Fibroblast of skin of right quadriceps (primary cell): ENCODE measurements at regions not wholly inside any gene's neighbourhood (a gene's known extent, or its start where the extent isn't known, plus 50 kb on each side); places are given as distances from the start of the nearest gene placed in this dataset.
"Not testable (repeated sequence)": the region's sequence is repeated elsewhere in the genome, so short reads cannot be mapped to it uniquely, and the experiment has no call there.

Experiments used
- DNase-seq: peaks from one replicate; pipeline ENCODE4 v3.0.0-alpha.2; 2013

DNA sequence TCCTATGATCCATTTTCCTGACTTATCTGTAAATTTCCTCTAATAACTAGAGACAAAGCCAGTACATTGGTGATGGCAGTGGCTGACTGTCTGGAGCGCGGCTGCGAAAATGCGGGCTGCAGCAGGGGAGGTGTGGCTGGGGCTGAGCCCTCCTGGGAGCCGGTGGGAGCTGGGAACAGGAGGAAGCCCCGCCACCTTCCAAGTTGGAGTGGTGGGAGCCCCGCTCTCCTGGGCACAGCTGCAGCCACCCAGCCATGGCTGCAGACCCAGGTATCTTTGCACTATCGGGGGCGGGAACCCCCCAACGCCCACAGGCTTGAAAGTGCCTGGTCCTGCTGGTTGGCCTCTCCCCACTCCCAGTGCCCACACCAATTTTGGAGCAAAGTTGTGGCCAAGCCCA lies 633.0 kb upstream of the TMEFF2 start:
- DNase-seq: no peak

DNA sequence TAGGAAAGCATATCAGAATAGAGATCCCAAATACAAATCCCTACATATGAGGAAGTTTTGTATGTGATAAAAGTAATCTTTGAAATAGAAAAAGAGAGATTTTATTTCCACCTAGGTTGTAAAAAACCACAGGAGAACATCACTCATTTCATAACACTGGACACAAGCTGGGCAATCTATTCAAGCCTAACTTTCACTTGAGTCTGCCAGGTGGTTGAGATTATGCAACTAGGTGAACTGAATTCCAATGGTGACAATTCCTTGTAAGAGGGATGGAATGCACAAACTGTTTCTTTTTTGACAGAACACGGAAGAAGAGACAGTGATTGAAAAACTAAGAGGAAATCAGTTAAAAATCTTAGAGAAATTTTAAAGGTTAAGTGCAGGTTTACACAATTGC lies 619.6 kb upstream of the TMEFF2 start:
- DNase-seq: no peak

DNA sequence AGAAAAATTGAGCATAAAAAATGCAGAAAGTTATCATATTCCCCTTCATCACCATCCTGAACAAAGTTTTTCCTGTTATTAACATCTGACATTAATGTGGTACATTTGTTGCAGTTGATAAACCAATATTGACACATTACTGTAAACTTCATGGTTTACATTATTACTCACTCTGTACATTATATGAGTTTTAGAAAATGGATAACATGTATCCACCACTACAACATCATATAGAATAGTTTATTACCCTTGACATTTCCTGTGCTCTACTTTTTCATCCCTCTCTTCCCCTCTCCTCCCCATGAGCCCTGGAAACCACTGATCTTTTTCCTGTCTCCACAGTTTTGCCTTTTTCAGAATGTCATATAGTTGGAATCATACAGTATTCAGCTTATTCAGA lies 618.6 kb upstream of the TMEFF2 start:
- DNase-seq: no peak

DNA sequence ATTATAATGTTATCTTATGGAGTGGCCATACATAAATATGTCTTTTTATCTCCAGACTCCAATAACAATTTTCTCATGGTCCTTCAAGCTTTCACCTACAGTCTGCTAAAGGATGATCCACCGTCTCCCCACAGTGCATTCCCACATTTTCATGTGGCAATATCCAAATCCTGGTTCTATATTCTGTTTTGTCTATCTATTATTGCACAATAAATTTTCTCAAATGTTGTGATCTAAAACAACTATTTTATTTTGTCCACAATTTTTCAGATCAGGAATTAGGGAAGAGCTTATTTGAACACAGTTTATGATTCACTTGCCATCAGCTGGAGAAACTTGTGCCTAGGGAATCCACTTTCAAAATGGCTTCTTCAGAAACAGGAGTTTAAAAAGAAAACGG lies 614.4 kb upstream of the TMEFF2 start:
- DNase-seq: no peak

DNA sequence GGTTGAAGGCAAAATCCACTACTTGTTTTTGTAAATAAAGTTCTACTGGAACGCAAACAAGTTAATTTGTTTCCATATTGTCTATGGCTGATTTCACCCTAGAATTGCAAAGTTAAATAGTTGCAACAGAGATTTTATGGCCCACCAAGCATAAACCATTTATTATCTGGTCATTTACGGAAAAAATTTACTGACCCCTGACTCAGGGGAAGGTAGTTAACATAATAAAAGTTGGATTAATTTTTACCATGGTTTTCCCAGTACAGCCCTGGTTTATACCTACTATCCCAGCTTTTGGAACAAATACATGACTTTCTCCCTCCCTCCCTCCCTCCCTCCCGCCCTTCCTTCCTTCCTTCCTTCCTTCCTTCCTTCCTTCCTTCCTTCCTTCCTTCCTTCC lies 588.9 kb upstream of the TMEFF2 start:
- DNase-seq: no peak

DNA sequence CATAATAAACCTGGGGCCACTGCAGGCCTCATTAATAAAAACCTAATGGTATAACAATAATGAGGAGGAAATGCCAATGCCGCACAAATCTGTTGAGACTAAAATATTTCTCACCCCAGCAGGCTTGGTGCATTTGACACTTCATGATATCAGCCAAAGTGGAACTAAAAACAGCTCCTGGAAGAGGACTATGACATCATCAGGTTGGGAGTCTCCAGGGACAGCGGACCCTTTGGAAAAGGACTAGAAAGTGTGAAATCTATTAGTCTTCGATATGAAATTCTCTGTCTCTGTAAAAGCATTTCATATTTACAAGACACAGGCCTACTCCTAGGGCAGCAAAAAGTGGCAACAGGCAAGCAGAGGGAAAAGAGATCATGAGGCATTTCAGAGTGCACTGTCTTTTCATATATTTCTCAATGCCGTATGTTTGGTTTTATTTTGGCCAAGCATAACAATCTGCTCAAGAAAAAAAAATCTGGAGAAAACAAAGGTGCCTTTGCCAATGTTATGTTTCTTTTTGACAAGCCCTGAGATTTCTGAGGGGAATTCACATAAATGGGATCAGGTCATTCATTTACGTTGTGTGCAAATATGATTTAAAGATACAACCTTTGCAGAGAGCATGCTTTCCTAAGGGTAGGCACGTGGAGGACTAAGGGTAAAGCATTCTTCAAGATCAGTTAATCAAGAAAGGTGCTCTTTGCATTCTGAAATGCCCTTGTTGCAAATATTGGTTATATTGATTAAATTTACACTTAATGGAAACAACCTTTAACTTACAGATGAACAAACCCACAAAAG lies 580.9 kb upstream of the TMEFF2 start:
- no peak for DNase-seq

DNA sequence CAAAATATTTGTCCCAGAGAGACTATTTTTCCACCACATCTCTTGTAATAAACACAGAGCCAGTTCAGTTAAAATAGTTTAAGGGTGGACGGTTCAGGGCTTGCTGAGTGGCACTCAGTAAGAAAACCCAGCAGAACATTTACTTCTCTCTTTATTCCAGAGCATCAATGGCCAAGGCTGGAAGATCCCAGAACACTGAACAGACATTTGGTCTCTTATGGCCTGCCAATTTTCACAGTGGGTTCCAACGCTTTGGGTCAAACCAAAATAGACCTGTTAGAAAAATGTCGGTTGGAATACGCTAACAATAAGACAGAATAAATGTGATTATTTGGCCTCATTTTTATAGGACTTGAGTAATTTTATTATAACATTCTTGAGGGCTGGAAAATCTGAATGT lies 580.3 kb upstream of the TMEFF2 start:
- no peak for DNase-seq

DNA sequence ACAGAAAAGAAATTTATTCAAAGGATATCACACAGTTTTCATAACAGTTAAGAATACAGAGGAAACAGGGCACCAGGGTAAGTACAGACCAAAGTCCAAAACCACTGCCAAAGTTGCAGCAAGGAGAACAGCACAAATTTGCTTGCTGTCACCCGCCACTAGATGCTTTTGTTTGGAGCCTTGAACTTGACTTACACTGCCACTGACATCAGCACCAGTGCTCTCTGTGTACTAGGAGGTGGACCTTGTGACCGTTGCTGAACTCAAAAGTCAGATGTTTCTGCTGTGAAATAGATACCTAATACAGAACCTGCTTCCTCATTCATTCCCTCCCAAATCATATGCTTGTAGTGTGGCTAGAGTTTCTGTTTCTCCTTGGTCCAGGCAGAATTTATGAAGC lies 578.3 kb upstream of the TMEFF2 start:
- DNase-seq: no peak

DNA sequence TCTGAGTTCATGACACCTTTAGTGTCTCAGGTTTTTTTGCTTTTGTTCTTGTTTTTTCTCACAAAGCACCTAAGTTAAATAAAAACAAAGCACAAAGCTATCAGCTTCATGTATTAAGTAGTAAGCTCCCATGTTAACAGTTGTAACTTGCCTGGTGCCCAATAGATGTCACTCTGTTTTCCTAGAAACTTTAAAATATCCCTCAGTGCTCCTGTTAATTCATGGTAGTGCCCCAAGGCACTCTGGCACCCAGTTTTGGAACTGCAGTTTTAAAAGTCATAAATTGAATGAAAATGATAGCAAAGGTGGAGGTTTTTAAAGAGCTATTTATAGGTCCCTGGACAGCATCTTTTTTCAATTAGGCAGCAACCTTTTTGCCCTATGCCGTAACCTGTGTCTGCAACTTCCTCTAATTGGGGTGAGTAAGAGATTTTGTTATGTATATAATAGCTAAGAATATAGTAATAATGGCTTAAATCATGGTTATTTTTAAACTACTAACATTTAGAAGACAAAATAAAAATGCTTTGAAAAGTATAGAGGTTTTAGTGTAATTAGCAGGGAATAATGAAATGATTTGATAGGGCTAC lies 555.0 kb upstream of the TMEFF2 start:
- peak; percentile 1 for DNase-seq

DNA sequence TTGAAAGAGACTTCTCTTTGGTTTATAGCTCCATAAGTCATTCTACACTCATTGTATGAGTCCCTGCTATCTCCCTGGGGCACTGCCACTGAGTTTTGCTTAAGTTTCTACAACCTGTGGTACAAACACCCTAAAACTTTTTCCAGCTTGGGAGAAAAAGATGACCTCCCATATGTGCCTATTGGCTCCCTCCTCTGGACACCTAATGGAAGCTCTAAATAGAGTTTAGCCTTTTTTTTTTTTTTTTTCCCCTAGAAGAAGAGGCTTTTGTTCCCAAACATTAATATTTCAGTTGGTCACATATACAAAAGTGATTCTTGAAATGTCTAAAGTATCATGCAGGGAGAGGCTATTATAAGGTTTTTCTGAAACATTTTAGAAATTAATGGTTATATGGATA lies 547.2 kb upstream of the TMEFF2 start:
- DNase-seq: no peak

DNA sequence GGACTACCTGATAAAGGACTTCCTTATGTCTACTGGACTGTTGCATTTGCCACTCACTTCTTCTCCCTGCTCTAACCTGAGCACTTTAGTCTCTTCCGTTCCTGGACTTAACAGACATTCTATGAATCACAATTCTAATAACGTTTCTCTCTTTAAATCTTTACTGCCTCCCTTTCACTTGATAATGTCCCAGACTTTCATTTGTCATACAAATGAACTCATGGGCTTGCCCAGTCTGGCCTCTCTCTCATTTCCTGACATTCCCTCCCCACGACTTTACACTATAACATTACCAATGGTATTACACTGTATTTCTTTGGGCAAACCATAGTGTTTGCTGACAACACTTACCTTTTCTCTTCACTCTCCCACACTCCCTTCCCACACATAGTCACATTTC lies 540.7 kb upstream of the TMEFF2 start:
- DNase-seq: no peak

DNA sequence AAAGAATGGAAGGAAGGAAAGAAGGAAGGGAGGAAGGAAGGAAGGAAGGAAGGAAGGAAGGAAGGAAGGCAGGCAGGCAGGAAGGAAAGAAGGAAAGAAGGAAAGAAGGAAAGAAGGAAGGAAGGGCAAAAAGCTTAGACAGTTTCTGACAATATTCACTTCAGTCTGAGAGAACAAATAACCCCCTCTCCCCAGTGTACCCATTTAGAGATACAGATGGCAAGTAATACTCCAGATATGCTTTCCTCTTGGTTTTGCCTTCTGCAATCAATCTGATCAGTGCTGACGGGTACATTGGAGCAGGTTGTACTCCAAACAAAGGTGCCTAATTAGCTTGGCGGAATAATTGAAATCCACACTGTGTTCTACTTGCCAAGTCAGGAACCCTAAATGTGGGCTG lies 534.6 kb upstream of the TMEFF2 start:
- DNase-seq: no peak

DNA sequence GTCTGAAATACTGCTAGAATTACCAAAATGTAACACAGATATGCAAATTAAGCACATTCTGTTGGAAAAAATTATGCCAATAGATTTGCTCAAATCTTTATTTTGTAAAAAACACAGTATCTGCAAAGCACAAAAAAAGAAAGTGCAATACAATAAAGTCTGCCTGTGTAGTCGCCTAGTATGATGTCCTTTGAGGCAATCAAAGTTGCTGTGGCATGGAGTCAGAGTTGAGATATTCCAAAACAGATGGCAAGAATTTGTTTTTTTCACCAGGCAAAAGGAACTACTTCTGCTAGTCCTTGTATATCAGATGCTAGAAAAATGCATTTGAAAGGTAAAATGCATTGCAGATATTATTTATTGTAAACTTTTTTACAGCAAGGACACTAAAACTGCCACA lies 531.3 kb upstream of the TMEFF2 start:
- no peak for DNase-seq

DNA sequence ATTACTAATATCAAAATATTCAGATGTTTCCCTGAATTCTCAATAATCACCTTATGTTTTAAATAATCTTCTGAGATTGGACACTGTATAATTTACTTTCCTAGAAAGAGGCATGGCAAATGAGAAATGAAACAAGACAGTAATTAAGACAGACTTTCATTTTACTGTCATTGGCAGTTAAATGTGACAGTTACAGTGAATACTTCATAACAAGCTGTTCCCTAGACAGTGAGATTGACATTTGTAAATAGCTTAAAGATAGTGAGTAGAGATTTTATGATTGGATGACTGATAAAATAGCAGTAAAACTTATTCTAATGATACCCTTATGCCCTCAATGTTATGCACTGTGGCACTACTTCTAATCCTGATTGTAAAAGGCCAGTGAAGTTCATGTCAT lies 524.9 kb upstream of the TMEFF2 start:
- no peak for DNase-seq

DNA sequence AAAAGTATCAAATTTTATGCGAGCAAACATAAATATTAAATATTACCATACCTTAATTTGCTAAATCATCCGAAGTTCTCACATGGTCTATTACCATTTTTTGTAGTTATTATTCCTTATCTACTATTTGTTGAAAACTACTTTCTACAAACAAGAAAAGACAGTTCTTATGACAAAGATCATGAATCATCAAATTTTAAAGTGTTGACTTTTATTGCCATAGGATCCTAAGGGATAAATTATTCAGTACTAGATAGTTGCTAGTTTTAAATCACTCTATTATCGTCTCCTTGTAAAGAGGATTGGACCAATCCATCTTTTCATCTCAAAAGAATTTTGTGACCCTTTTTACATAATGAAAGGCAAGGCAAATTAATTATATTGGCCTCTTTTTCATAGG lies 523.6 kb upstream of the TMEFF2 start:
- DNase-seq: no peak

DNA sequence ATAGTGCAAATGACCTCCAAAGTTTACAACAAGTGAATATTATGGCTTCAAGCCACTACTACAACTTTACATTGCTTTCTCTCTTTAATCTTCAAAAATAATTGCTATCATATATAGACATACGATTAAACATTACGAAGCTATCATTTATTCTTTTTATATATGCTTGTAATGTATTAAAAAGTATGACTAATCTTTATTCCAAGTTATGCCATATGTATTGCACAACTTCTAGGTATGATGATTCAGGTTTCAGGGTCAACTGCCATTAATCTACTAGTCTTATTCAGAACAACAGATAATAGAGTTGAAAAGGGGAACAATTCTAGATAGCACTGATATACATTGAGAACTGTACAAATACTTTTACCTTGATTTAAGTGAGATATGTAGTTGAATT lies 506.2 kb upstream of the TMEFF2 start:
- DNase-seq: no peak

DNA sequence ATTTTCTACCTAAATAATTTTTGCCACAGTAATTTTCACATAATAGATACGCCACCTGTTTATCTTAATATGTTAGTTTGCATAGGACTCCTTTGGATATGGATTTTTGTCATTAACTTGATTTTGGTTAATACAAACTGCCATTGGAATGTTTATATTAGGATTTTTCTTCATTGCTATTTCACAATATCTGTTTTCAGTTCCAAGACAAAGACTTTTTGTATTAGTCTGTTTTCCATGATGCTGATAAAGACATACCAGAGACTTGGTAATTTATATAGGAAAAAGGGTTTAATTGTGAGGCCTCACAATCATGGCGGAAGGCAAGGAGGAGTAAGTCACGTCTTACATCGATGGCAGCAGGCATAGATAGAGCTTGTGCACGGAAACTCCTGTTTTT lies 503.1 kb upstream of the TMEFF2 start:
- no peak for DNase-seq

DNA sequence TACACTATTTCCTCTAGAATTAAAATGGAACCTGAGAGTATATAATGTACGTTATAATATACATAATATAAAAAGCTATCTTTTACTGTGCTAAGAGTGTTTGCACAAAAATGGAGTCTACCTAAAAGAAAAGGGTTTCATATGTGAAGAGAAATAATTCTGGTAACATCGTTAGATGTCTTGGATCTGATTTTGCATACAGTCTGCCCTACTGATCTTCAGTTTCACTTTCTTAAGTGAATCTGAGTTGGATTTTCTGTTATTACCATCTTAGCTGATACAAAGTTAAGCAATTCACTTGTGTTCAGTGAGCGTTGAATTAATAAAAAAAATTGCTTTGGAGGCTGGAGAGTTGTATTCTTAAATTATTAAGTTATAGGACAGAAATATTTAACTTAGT lies 502.1 kb upstream of the TMEFF2 start:
- DNase-seq: no peak

DNA sequence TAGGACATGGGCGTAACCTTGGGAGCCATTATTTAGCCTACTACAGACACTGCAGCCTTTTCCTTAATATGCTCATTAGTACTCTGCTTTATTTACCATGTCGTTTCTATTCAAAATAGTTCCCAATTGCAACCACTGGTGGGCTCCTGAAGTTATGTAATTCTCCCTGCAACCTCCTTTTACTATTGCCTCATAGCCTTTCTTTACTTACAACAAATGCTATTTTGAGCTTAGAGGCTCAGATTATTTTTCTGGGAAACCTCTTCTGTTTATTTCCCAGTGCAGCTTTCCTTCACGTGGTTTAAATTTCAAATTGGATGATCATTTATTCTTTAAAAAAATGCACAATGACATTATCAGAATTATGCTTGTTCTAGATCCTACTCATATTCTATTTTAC lies 492.3 kb upstream of the TMEFF2 start:
- no peak for DNase-seq

DNA sequence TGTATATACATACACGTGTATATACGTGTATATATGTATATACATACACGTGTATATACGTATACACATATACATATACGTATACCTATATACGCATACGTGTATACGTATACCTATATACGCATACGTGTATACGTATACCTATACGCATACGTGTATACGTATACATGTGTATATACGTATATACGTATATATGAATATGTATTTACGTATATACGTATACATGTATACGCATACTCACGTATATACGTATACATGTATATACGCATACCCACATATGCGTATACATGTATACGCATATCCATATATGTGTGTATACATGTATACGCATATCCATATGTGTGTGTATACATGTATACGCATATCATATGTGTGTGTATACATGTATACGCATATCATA lies 487.8 kb upstream of the TMEFF2 start:
- DNase-seq: not testable (repeated sequence)

DNA sequence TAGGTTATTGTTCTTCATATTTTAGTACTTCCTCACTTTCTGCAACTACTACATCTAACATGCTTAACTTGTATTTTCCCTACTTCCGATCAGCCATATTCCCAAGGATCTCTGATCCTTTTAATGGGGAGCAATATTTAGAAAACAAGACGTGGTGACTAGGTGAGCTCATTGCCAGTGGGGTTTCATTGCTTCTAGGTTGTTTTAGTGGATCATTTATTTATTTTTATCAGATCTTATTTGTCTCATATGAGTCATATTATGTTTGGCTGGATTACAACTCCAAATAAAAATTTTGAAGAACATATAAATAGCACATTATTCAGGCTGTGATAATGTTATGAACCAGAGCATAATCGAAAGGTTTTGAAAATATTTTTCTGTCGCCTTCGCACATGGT lies 480.9 kb upstream of the TMEFF2 start:
- no peak for DNase-seq

DNA sequence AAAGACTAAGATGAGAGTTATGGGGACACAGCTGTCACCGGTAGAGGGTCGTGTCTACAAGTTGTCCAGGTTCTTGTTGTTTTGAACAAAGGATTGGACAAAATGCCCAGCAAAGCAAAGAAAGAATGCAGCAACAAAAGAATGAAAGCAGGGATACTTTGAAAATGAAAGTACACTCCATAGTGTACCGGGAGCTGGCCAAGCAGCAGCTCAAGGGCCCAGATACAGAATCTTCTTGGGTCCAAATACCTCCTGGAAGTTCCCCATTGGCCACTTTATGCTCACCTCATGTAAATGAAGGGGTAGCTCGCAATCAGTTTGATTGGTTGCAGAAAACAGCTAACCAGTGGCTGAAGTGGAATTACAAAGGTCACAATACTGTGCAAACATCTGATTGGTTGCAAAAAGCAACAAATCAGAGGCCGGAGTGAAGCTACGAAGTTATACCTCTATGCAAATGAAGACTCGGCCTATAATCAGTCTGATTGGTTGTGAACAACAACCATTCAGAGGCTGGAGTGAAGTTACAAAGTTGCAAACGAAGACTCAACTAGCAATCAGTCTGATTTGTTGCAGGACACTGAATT lies 474.9 kb upstream of the TMEFF2 start:
- no peak for DNase-seq

DNA sequence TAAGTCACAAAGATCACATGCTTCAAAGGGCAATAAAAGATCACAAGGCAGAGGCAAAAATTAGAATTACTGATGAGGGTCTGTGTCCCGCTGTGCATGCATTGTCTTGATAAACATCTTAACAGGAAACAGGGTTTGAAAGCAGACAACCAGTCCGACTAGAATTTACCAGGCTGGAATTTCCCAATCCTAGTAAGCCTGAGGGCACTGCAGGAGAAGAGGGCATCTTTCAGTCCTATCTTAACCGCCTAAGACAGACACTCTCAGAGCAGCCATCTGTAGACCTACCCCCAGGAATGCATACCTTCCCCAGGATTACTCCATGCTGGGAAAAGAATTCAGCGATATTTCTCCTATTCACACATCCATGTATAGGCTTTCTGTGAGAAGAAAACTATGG lies 465.8 kb upstream of the TMEFF2 start:
- not testable (repeated sequence) for DNase-seq

DNA sequence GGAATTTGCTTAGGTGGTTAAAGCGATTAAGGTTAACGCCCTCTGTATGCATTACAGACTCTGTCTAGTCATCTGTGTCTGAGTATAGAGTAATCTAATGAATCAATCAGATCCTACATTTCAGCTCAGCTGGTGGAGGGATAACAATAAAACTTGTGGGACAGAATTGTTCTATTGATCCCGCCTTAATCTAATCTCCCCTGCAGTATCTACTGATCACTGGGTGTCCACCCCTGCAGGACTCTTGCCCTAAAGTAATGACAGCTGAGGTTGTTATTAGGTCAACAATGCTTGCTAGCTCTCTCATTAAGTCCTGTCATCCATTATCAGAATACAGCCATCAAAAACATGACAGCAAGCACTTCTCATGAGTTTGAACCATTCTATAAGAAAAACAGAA lies 462.6 kb upstream of the TMEFF2 start:
- no peak for DNase-seq

DNA sequence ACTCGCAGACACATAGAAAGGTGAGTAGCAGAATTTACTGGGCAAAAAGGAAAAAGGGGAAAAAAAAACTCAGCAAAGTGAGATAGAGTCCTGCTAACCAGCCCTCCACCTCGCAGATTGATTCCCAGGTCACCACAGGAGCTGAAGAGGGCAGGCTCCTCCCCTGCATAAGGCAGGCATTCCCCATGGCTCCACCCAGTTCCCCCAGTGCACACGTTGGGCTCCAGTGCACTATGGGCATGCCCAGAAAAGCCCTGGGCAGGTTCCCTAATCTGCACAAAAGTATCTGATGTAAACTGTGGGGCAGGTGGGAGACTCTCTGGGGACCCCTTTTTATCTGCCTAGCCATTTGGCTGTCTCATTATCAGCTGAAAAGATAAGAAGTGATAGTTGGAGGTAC lies 461.2 kb upstream of the TMEFF2 start:
- no peak for DNase-seq
